ENCODE measurements at regions not wholly inside any gene's neighbourhood (a gene's known extent, or its start where the extent isn't known, plus 50 kb on each side); places are given as distances from the start of the nearest gene placed in this dataset.
A peak's percentile ranks its signal among the peaks of the same experiment; 100 is the strongest.

GRCh38 chrX:82087699-82088098 lies 885.8 kb downstream of the SH3BGRL start:
- DNase-seq (ENCODE audit: low read depth): no peak

- DNase-seq (ENCODE audit: low read depth): no peak
Observed at GRCh38 chrX:82092307-82092706, 890.4 kb downstream of the SH3BGRL start.

GRCh38 chrX:82125103-82125502 lies 923.2 kb downstream of the SH3BGRL start:
- no peak for DNase-seq (ENCODE audit: low read depth)

GRCh38 chrX:82127228-82128123 lies 925.6 kb downstream of the SH3BGRL start:
- DNase-seq (ENCODE audit: low read depth): no peak

- no peak for DNase-seq (ENCODE audit: low read depth)
Observed at GRCh38 chrX:82134378-82134777, 932.5 kb downstream of the SH3BGRL start.

GRCh38 chrX:82141942-82142341 lies 940.0 kb downstream of the SH3BGRL start:
- DNase-seq (ENCODE audit: low read depth): no peak

GRCh38 chrX:82161195-82161594 lies 959.3 kb downstream of the SH3BGRL start:
- DNase-seq (ENCODE audit: low read depth): no peak

- DNase-seq (ENCODE audit: low read depth): no peak
Observed at GRCh38 chrX:82163701-82164100, 961.8 kb downstream of the SH3BGRL start.

GRCh38 chrX:82196866-82197265 lies 995.0 kb downstream of the SH3BGRL start:
- no peak for DNase-seq (ENCODE audit: low read depth)

- DNase-seq (ENCODE audit: low read depth): no peak
Observed at GRCh38 chrX:82208975-82209374, 1007.1 kb downstream of the SH3BGRL start.

GRCh38 chrX:82218361-82218760 lies 1016.5 kb downstream of the SH3BGRL start:
- DNase-seq (ENCODE audit: low read depth): peak; percentile 23

- no peak for DNase-seq (ENCODE audit: low read depth)
Observed at GRCh38 chrX:82219129-82219528, 1017.2 kb downstream of the SH3BGRL start.

GRCh38 chrX:82224961-82225360 lies 1023.1 kb downstream of the SH3BGRL start:
- DNase-seq (ENCODE audit: low read depth): no peak

- no peak for DNase-seq (ENCODE audit: low read depth)
Observed at GRCh38 chrX:82230013-82230412, 1028.1 kb downstream of the SH3BGRL start.

GRCh38 chrX:82232679-82233078 lies 1030.8 kb downstream of the SH3BGRL start:
- DNase-seq (ENCODE audit: low read depth): no peak

GRCh38 chrX:82237328-82237727 lies 1035.4 kb downstream of the SH3BGRL start:
- no peak for DNase-seq (ENCODE audit: low read depth)

Data from iris pigment epithelial cell (primary cell).